Activated CD8-positive, alpha-beta memory T cell treated with anti-CD3 and anti-CD28 coated beads for 24 hours (primary cell): ENCODE measurements at regions not wholly inside any gene's neighbourhood (a gene's known extent, or its start where the extent isn't known, plus 50 kb on each side); places are given as distances from the start of the nearest gene placed in this dataset.
"Not testable (repeated sequence)": the region's sequence is repeated elsewhere in the genome, so short reads cannot be mapped to it uniquely, and the experiment has no call there.

ENCODE experiments used
- DNase-seq: peaks from one replicate; pipeline ENCODE4 v3.0.0-alpha.2; 2020

- no peak for DNase-seq
These were observed 678.9 kb upstream of the CELF4 start for GRCh38 chr18:38244480-38244879.

GRCh38 chr18:38243291-38243690 is 677.7 kb upstream of the CELF4 start:
- DNase-seq = no peak

DNA sequence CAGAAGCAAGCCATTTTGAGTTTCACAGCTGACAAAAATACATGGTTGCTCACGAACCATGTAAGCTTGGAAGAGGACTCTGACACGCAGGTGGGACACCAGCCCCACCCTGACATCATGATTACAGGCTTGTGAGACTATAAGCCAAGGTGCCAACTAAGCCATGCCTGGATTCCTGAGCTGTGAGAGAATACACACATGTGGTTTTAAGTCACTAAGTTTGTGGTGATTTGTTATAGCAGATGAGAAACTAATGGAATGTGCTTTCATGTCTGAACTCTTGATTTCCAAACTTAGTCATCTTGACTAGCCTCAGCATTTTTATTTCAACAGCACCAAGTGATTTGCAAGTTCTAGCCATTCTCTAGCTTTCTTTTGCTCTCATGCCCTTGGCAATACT is 676.1 kb upstream of the CELF4 start:
- no peak for DNase-seq

GRCh38 chr18:38241216-38241615 is 675.6 kb upstream of the CELF4 start:
- DNase-seq = no peak

DNA sequence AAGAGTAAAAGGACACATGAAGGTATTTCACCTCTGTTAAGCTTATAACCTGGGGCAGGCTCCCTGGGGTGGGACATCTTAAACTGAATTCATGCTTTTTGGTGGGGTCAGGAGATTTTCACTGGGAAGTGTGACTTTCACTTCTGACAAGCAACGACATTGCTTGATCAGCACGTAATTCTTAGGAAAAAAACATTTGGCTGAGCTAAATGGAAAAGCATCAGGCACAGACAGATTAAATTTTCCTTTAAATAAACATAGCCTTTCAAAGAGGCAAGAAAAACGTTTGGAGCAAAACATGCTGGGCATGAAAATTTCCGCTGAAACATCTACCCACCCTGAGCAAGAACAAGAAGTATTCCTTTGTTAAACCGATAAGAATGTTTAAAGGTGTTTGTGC is 674.0 kb upstream of the CELF4 start:
- no peak for DNase-seq

- no peak for DNase-seq
These were observed 672.2 kb upstream of the CELF4 start for GRCh38 chr18:38237796-38238195.

DNA sequence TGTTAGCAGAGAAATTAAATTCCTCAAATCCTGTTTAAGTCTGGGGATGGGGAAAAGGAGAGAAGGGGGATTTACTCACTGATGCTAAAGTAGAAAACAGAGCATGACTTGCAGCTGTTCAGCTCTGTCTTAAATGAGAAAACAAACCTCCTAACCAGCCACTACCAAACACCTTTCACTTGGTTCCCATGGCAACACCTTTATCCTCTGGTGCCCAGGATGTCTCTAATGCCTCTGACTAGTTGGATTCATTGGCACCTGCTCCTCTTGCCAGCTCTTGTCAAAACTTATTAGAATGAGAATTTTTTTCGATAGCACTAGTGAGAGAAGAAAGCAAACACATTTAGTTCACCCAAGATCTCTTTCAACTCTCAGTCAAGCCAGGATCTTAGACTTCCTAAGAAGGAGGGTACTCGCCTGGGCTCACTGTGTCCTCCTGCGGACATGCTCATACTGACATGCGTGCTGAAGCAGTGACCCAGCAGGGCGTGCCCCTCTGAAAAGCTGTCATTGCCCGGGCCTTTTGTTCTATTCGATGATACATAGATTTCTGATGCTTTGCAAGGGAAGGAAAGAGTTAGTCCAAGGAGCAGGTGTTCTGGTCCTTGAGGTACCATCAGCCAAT is 656.0 kb upstream of the CELF4 start:
- no peak for DNase-seq

DNA sequence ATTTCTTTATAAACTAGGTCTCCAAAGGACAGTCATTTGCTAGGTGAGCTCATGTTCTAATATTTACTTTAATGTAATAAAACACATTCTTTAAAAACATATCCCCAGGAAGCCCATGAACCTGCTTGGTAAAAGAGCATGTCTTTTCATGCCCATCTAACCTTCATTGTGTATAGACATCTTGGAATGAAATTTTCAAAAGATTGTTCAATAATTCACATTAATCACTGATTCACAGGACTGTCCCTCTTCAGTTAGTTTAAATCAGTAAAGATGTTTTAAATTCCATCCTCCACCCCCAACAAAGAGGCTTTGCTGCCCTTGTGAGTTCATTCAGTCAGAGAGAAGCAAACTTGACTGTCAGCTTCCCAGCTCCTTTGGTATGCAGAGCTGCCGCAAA is 633.4 kb upstream of the CELF4 start:
- DNase-seq = no peak

DNA sequence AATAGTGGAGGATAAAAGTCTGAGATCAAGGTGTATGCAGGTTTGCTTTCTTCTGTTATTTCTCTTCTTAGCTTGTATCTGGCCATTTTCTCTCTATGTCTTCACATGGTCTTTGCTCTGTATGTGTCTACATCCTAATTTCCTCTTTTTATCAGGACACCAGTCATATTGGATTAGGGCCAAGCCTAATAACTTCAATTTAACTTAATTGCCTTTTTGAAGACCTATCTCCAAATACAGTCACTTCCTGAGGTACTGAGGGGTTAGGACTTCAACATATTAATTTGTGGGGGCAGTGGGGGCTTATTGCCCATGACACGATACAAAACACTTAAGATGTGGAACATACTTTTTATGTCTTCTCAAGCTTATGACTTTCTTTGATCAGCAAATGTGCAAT is 632.9 kb upstream of the CELF4 start:
- DNase-seq = no peak

DNA sequence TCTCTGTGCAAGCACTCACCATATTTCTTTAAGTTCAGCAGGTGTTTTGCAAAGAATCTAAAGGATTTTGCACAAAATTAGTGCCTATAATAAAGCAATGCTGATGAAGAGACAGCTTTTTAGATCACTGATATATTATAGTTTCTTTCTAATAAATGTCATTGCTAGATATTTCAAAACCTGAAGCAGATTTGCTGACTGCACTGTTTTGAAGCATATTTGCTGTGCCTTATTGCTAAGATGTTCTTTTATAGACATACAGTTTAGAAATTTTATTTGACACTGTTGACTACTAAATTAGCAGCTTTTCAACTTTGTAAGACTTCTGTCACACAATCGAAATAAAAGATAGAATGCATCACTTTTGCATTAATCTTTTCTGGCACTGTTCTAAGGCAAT is 620.9 kb upstream of the CELF4 start:
- DNase-seq = no peak

- no peak for DNase-seq
These were observed 609.0 kb upstream of the CELF4 start for GRCh38 chr18:38174594-38174993.

- DNase-seq = no peak
These were observed 608.6 kb upstream of the CELF4 start for GRCh38 chr18:38174173-38174572.

DNA sequence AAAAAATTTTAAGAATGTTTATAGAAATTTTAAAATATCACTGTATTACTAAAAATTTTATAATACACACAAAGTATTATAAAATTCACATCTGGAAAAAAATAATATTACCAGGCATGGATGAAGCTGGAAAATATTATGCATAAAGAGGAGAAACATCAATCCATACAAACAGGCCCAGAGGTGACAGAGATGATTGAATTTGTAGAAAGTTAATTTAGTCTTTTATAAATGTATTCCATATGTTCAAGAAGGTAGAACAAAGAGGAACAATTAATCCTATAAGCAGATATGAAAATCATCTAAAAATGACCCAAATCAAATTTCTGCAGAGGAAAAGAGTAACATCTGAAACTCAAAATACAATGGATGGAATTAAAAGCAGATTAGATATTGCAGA is 605.2 kb upstream of the CELF4 start:
- no peak for DNase-seq

DNA sequence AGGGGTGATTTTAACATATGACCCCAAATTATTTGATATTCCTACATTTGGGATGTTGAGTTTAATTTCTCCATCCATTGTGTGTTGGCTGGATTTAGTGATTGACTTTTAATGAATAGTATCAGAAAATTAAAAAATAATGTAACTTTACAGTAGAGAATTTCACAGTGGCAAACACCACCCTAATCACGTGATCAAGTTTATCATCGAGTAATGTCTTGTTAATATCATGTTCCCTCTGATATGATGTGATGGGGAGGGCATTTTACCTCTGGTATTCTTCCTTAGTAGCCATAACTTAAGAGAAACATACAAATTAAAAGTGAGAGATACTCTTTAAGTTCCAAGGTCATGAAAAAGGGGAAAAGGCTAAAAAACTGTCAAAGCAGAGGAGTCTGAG is 602.0 kb upstream of the CELF4 start:
- no peak for DNase-seq

DNA sequence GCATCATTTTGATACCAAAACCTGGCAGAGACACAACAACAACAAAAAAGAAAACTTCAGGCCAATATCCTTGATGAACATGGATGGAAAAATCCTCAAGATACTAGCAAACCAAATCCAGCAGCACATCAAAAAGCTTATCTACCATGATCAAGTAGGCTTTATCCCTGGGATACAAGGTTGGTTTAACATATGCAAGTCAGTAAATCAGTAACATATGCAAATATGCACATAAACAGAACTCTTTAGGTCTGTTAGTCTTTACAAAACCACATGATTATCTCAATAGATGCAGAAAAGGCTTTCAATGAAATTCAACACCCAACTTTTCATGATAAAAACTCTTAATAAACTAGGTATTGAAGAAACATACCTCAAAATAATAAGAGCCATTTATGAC is 587.5 kb upstream of the CELF4 start:
- DNase-seq = not testable (repeated sequence)

DNA sequence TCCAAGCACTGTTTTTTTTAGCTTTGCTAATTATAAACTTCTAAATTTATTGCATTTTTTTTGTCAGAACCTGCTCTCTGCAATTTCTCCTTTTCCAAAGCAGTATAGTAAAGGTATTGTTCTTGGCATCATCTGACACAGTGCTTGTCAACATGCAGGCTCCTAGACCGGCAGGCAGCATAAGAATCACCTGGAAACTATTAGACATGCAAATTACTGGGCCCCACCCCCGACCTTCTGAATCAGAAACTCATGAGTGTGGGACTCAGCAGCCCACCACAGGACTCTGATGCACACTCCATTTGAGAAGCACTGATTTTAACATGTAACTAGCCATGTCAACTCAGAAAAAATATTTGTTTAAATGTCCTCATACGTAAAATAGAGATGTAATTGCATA is 551.1 kb upstream of the CELF4 start:
- no peak for DNase-seq

DNA sequence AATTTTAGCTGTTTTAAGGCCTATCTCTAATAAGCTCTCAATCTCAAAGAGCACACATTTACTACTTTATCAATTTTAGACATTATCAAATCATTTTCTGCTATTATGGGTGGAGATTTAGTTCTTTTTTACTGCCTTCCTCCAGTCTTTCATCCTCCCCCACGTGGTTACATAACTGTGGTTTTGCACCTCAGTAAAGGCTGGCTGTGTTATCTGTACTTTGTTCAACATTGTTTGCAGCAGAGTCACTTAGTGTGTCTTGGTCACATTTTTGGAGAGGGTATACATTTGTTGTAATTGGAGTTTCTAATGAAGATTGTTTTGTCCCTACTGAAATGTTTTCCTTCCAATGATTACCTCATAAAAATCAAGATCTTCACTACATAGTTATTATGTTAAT is 549.6 kb upstream of the CELF4 start:
- DNase-seq = no peak

GRCh38 chr18:38087538-38087937 is 521.9 kb upstream of the CELF4 start:
- no peak for DNase-seq

DNA sequence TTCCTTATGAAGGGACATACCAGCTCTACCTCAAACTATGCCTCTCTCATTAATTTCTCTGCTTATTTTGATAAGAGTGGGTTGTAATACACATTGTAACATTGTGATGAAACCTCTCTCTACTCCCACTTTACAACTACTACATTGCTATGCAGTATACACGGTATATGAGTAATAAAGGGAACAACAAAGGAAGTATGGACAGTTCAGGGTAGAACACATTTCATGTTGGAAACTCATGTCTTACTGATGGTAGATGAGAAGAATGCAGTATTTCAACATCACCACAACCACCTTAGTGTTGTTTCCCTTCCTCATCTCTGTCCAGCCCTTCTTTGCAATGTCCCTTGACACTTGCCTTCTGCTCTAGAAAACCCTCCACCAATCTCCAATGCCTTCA is 515.9 kb upstream of the CELF4 start:
- DNase-seq = no peak

GRCh38 chr18:38077229-38077628 is 511.6 kb upstream of the CELF4 start:
- no peak for DNase-seq

DNA sequence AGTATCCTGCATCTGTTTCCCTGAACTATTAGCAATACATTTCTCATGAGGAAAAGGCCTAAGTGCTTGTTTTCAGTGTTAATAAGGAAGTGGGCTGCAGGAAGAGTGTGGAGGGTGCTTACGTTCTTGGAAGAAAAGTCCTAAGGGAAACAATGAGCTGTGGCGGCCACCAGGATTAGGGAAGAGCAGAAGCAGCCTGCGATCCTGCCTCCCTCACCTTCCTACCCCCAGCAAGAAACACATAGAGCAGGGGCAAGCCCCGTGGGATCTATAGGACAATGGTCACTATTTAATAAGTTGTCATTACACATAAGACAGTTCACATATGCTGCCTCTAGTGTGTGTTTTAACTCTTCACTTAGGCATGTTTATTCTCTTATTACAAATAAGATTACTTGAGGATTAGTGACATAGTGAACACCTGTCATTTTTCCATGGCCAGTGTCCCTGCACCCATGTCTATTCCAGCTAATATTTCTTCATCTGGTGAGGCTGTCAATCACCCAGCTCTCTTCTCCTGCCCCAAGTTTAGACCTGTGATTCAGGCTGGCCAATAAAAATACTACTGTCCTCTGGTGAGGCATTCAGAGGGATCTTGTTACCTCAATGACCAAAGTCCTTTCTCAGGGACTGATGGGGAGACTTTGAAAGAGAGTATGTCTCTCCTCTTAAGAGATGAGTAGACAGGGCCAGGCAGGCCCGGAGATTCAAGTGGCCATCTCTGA is 510.9 kb upstream of the CELF4 start:
- no peak for DNase-seq

DNA sequence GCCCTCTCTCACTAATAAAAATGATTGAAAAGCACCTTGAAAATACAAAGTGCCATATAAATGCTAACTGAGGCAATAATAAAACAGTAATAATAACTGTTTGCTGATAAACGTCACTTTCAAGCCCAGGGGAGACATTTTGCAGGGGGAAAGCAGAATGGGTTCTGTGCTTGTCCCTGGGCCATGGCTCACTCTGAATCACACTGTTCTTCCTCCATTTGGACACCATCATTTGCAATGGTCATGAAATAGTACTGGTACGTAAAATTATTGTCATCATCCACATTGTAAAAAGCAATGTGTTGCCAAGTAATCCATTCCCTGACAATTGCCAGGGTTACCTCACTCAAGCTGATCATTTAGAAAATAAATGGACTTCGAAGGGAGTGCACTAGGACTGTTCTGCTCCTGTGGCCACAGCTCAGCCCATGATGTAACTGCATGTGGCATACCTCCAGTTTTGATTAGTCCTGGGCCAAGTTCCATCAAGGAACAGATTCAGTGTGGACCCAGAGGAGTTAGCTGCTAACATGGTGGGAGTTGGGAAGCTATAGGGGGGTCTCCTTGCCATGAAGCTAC is 508.8 kb upstream of the CELF4 start:
- no peak for DNase-seq

- no peak for DNase-seq
These were observed 502.2 kb upstream of the CELF4 start for GRCh38 chr18:38067821-38068220.

GRCh38 chr18:38067086-38067485 is 501.5 kb upstream of the CELF4 start:
- no peak for DNase-seq
